DMS53 treated with DMSO at 0.1 percent for 48 hours (cell line): ENCODE measurements at regions not wholly inside any gene's neighbourhood (a gene's known extent, or its start where the extent isn't known, plus 50 kb on each side); places are given as distances from the start of the nearest gene placed in this dataset.
A peak's percentile ranks its signal among the peaks of the same experiment; 100 is the strongest.
"Not testable (repeated sequence)": the region's sequence is repeated elsewhere in the genome, so short reads cannot be mapped to it uniquely, and the experiment has no call there.

ENCODE experiments used
- DNase-seq: peaks from one replicate; lab custom pipeline; 2025; ENCODE audit not compliant: unreplicated experiment; lab: John Stamatoyannopoulos, UW

GRCh38 chr15:38117781-38118180, 134.9 kb upstream of the SPRED1 start:
- DNase-seq: no peak

- peak; percentile 15 for DNase-seq
Measured at GRCh38 chr15:38119865-38120264, 132.8 kb upstream of the SPRED1 start.

GRCh38 chr15:38127306-38127771, 125.3 kb upstream of the SPRED1 start:
- no peak for DNase-seq

- no peak for DNase-seq
Measured at GRCh38 chr15:38128341-38128781, 124.3 kb upstream of the SPRED1 start.

- DNase-seq: no peak
Measured at GRCh38 chr15:38128921-38129320, 123.7 kb upstream of the SPRED1 start.

- DNase-seq: no peak
Measured at GRCh38 chr15:38129531-38130204, 123.0 kb upstream of the SPRED1 start.

- no peak for DNase-seq
Measured at GRCh38 chr15:38130205-38130567, 122.5 kb upstream of the SPRED1 start.

- no peak for DNase-seq
Measured at GRCh38 chr15:38130740-38131498, 121.7 kb upstream of the SPRED1 start.

GRCh38 chr15:38134252-38134651, 118.4 kb upstream of the SPRED1 start:
- DNase-seq: no peak

GRCh38 chr15:38142195-38142594, 110.4 kb upstream of the SPRED1 start:
- not testable (repeated sequence) for DNase-seq

GRCh38 chr15:38144921-38145320, 107.7 kb upstream of the SPRED1 start:
- no peak for DNase-seq

GRCh38 chr15:38145651-38146111, 107.0 kb upstream of the SPRED1 start:
- DNase-seq: no peak

- DNase-seq: no peak
Measured at GRCh38 chr15:38147246-38147645, 105.4 kb upstream of the SPRED1 start.

GRCh38 chr15:38148471-38148870, 104.2 kb upstream of the SPRED1 start:
- DNase-seq: no peak

GRCh38 chr15:38149315-38149714, 103.3 kb upstream of the SPRED1 start:
- no peak for DNase-seq

- DNase-seq: no peak
Measured at GRCh38 chr15:38150148-38150547, 102.5 kb upstream of the SPRED1 start.

- no peak for DNase-seq
Measured at GRCh38 chr15:38150794-38151193, 101.8 kb upstream of the SPRED1 start.

- no peak for DNase-seq
Measured at GRCh38 chr15:38153781-38154180, 98.9 kb upstream of the SPRED1 start.

- no peak for DNase-seq
Measured at GRCh38 chr15:38154255-38154654, 98.4 kb upstream of the SPRED1 start.

GRCh38 chr15:38154837-38155236, 97.8 kb upstream of the SPRED1 start:
- DNase-seq: no peak

- peak; percentile 53 for DNase-seq
Measured at GRCh38 chr15:38163658-38164057, 89.0 kb upstream of the SPRED1 start.

- DNase-seq: no peak
Measured at GRCh38 chr15:38164061-38164460, 88.6 kb upstream of the SPRED1 start.
